ENCODE measurements at regions not wholly inside any gene's neighbourhood (a gene's known extent, or its start where the extent isn't known, plus 50 kb on each side); places are given as distances from the start of the nearest gene placed in this dataset.

GRCh38 chr14:39562175-39562574 is 129.9 kb upstream of the FBXO33 start:
- no peak for TF ChIP-seq SIN3A (IDR thresholded peaks at IDR 0.05; ENCODE audit: borderline replicate concordance, insufficient read depth, low read depth, low read length)
- TF ChIP-seq POLR2AphosphoS5 (IDR thresholded peaks at IDR 0.05; ENCODE audit: low read depth, low read length) = no peak

All from Panc1 (cell line).